NCI-H1092 treated with DMSO at 0.1 percent for 48 hours (cell line): ENCODE measurements at regions not wholly inside any gene's neighbourhood (a gene's known extent, or its start where the extent isn't known, plus 50 kb on each side); places are given as distances from the start of the nearest gene placed in this dataset.

Experiments
- DNase-seq: peaks from one replicate; lab custom pipeline; 2025; lab: John Stamatoyannopoulos, UW

- DNase-seq = no peak
Measured at GRCh38 chr9:91130796-91131318, 230.9 kb downstream of the AUH start.

GRCh38 chr9:91131433-91131839 lies 230.3 kb downstream of the AUH start:
- DNase-seq = no peak

GRCh38 chr9:91132576-91133073 lies 229.1 kb downstream of the AUH start:
- DNase-seq = no peak

- no peak for DNase-seq
Measured at GRCh38 chr9:91134608-91135007, 227.1 kb downstream of the AUH start.

- no peak for DNase-seq
Measured at GRCh38 chr9:91137391-91137790, 224.3 kb downstream of the AUH start.

- no peak for DNase-seq
Measured at GRCh38 chr9:91138760-91139159, 223.0 kb downstream of the AUH start.

- no peak for DNase-seq
Measured at GRCh38 chr9:91141407-91141965, 220.2 kb downstream of the AUH start.

GRCh38 chr9:91143162-91143561 lies 218.6 kb downstream of the AUH start:
- no peak for DNase-seq

GRCh38 chr9:91143642-91144041 lies 218.1 kb downstream of the AUH start:
- DNase-seq = no peak

- DNase-seq = no peak
Measured at GRCh38 chr9:91144769-91145168, 216.9 kb downstream of the AUH start.

- no peak for DNase-seq
Measured at GRCh38 chr9:91145496-91145895, 216.2 kb downstream of the AUH start.

GRCh38 chr9:91146391-91147019 lies 215.2 kb downstream of the AUH start:
- no peak for DNase-seq

- no peak for DNase-seq
Measured at GRCh38 chr9:91147079-91147708, 214.5 kb downstream of the AUH start.

- no peak for DNase-seq
Measured at GRCh38 chr9:91148306-91148705, 213.4 kb downstream of the AUH start.

GRCh38 chr9:91150273-91150997 lies 211.3 kb downstream of the AUH start:
- DNase-seq = no peak

- DNase-seq = no peak
Measured at GRCh38 chr9:91150998-91151717, 210.6 kb downstream of the AUH start.

- DNase-seq = no peak
Measured at GRCh38 chr9:91151718-91152095, 210.0 kb downstream of the AUH start.

- DNase-seq = no peak
Measured at GRCh38 chr9:91154686-91155085, 207.0 kb downstream of the AUH start.

- no peak for DNase-seq
Measured at GRCh38 chr9:91155181-91155580, 206.5 kb downstream of the AUH start.

GRCh38 chr9:91155746-91156376 lies 205.9 kb downstream of the AUH start:
- no peak for DNase-seq

GRCh38 chr9:91156451-91157234 lies 205.1 kb downstream of the AUH start:
- DNase-seq = no peak
